Mesodermal cell (in vitro differentiated cells): ENCODE measurements at regions not wholly inside any gene's neighbourhood (a gene's known extent, or its start where the extent isn't known, plus 50 kb on each side); places are given as distances from the start of the nearest gene placed in this dataset.
A peak's percentile ranks its signal among the peaks of the same experiment; 100 is the strongest.

Experiments
- H3K27ac ChIP-seq: 2 replicates; pipeline ENCODE4 v1.7.0; 2013; ENCODE audit warnings: mild to moderate bottlenecking, low read depth, low read length, moderate library complexity; ENCODE audit not compliant: severe bottlenecking
- H3K36me3 ChIP-seq: 2 replicates; pipeline ENCODE4 v1.7.1; 2013; ENCODE audit warnings: mild to moderate bottlenecking, low read length, moderate library complexity; ENCODE audit not compliant: control insufficient read depth, insufficient read depth
- H3K4me1 ChIP-seq: one replicate; pipeline ENCODE4 v1.7.1; 2013; ENCODE audit warnings: mild to moderate bottlenecking, low read length; ENCODE audit not compliant: insufficient read depth, control insufficient read depth, poor library complexity, severe bottlenecking
- H3K4me3 ChIP-seq: 2 replicates; pipeline ENCODE4 v1.7.0; 2013; ENCODE audit warnings: low read length, control low read depth, mild to moderate bottlenecking; ENCODE audit not compliant: insufficient read depth, poor library complexity, severe bottlenecking; ENCODE audit errors: extremely low read depth
- H3K9me3 ChIP-seq: 2 replicates; pipeline ENCODE4 v1.7.1; 2013; ENCODE audit warnings: mild to moderate bottlenecking, low read length, moderate library complexity; ENCODE audit not compliant: control insufficient read depth
- WGBS, 2 experiments: methylation state at CpG; one replicate each; pipeline ENCODE4 v1.1.5; 2013; ENCODE audit warnings: missing lambda C conversion rate in 2 of 2; ENCODE audit not compliant: insufficient coverage in 2 of 2; 5-methylcytosine and 5-hydroxymethylcytosine counted together

DNA sequence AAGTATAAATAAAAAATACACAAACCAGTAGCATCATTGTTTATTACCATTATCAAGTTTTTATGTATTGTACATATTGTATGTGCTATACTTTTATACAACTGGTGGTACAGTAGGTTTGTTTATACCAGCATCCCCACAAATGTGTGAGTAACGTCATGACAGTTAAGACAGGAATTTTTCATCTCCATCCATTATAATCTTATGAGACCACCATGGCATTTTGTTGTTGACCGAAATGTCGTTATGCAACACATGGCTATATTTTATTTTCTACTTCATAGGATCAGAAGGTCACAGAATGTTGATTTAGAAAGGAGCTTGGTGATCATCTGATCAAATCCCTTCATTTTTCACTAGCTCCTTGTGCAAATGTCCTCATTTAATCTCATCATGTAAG lies 170.9 kb upstream of the NCAM1 start:
- 100% methylated on average over 1 of the region's 3 CpGs; no CpG with 5 or more reads in 1 of the 2 experiments for WGBS, 2 experiments
- no peak overlapping the region for H3K4me3 ChIP-seq
- peaks cover 4% of the 10 kb centered on the region for H3K4me1 ChIP-seq
- H3K9me3 ChIP-seq, result no peaks in the 10 kb centered on the region
- H3K27ac ChIP-seq, result no peak overlapping the region
- no peaks in the 10 kb centered on the region for H3K36me3 ChIP-seq

DNA sequence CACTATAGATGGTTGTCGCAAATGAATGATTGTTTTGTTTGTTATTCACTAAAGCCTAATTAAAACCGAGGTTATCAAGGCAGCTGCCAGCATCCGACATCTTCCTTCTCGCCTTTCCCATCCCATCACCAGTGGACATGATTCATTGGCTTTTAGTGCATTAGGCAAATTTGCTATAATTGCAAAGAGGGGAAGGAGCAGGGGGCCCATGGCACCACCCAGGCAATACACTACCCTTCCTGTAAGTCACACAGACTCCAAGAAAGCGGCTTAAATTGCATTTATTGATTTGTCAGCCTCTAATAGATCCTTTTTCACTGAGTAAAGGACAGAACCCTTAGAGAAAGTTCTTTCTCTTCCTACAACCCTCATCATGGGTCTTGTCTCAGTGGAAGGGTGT lies 169.2 kb upstream of the NCAM1 start:
- H3K4me1 ChIP-seq, result peaks cover 7% of the 10 kb centered on the region
- 100% methylated on average over 1 of the region's 5 CpGs for WGBS, 2 experiments
- H3K27ac ChIP-seq, result no peak overlapping the region
- no peaks in the 10 kb centered on the region for H3K36me3 ChIP-seq
- H3K9me3 ChIP-seq, result no peaks in the 10 kb centered on the region
- no peak overlapping the region for H3K4me3 ChIP-seq

DNA sequence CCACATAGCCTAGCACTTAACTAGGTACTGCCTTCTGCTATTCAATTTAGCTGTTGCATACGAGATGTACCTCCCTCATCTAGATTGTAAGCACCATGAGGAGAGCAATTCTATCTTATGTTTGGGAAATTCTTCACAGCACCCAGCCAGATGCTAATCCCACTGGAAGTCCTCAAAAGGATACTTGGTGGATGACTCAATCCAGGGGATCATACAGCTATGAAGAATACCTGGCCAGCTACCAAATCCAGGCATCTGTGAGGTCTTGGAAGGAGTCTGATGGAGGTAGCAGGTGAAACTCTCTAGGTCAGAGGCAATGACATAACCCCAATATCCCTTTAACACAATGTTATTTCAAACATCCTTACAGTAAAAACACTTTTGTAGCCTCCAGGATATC lies 167.8 kb upstream of the NCAM1 start:
- H3K4me1 ChIP-seq, result peaks cover 15% of the 10 kb centered on the region
- H3K36me3 ChIP-seq, result no peaks in the 10 kb centered on the region
- H3K9me3 ChIP-seq, result no peaks in the 10 kb centered on the region
- no CpG with 5 or more reads among the region's 1 CpG for WGBS, 2 experiments
- H3K27ac ChIP-seq, result no peak overlapping the region
- no peak overlapping the region for H3K4me3 ChIP-seq

DNA sequence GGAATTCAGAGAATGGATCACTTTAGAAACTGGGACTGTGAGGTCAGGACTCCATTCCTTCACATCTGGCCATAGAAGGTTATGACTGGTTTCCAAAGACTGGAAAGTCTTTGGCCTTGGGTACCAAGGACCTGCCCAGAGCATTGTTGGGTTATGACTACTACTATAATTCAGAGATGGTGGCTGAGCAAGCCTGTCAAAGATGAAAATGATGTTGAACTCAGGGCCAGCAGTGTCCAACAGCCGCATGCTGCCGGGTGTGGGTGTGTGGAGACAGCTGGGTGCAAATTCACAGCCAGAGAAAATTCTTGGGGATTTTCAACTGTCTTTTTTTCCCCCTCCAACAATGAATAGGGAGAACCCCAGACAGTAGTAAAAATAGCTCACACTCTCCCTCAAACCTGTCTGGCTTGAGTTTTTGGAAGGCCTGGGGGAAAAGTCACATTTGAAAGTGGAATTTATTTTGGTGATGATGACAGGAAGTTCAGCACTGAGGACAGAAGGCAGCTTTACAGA lies 166.8 kb upstream of the NCAM1 start:
- peaks cover 15% of the 10 kb centered on the region for H3K4me1 ChIP-seq
- WGBS, 2 experiments, result 100% methylated on average over 2 of the region's 2 CpGs; no CpG with 5 or more reads in 1 of the 2 experiments

DNA sequence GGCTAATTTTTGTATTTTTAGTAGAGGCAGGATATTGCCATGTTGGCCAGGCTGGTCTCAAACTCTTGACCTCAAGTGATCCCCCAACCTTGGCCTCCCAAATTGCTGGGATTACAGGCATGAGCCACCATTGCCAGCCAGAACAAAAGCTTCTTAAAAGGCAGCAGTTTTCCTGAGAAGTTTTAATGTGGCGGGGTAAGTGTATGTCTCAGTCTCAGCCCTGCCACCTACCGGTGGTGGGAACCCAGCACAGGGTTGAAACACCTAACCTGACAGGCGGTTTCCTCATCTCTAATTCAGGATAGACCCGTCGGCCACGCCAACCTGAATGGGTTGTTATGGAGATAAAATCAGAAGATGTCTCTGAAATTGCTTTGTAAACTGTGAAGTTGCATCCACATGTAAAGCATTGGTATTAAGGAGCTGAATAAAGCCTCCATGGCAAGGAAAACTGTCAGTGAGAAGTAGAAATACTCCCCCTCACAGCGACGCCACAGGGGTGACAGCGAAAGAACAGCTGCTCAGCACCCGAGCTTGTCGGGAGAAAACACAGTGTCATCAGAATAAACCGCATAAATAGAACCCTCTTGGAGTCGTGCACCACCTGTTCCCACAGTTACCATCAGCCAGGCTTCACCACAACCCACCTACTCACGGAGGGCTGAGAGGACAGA lies 165.9 kb upstream of the NCAM1 start:
- Histone ChIP-seq H3K9me3 (no peaks in the 10 kb centered on the region), H3K4me3 (no peak overlapping the region), H3K36me3 (no peaks in the 10 kb centered on the region), H3K4me1 (peaks cover 15% of the 10 kb centered on the region), H3K27ac (no peak overlapping the region)
- WGBS, 2 experiments, result 63 to 82% methylated on average over 1 to 10 of the region's 14 CpGs

More for the DNA sequence above, 166.8 kb upstream of the NCAM1 start:
- Histone ChIP-seq H3K27ac (no peak overlapping the region), H3K9me3 (no peaks in the 10 kb centered on the region), H3K36me3 (no peaks in the 10 kb centered on the region), H3K4me3 (no peak overlapping the region)

DNA sequence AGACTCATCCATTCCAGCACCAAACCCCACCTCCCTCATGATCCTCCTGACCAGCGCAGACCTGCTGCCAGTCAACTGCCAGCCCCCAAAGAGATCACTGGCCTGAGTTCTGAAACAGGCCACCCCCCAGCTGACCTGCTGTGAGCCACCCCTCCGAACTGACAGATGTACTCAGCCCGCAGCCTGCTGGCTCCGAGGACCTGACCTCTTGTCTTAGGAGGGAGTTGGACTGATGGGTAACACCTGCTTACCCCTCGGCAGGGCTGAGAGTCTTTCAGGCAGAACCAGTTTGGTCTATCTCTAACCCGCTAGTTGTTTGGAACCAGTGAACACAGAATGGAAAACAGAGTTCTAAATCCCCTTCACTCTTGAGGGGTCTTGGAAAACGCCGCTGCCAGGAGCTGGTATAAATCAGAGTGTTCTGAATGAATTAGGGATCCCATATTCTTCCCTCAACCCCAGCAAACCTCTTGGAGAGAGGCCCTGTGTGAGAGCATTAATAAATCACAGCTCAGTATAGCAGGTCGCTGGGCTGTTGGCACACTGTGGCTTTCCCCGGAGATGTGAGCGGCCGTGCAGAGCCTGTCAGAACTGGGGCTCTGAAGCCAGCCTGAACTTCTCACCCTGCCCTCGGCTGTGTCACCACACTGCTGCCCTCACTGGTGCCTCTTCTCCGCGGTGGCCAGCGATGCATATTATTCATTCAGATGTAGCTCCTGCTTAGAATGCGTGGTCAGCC lies 165.1 kb upstream of the NCAM1 start:
- no peaks in the 10 kb centered on the region for H3K36me3 ChIP-seq
- 67 to 76% methylated on average over 12 to 13 of the region's 17 CpGs for WGBS, 2 experiments
- H3K9me3 ChIP-seq, result no peaks in the 10 kb centered on the region
- peaks cover 15% of the 10 kb centered on the region for H3K4me1 ChIP-seq
- H3K4me3 ChIP-seq, result no peak overlapping the region
- H3K27ac ChIP-seq, result peak overlapping the region; percentile 51

DNA sequence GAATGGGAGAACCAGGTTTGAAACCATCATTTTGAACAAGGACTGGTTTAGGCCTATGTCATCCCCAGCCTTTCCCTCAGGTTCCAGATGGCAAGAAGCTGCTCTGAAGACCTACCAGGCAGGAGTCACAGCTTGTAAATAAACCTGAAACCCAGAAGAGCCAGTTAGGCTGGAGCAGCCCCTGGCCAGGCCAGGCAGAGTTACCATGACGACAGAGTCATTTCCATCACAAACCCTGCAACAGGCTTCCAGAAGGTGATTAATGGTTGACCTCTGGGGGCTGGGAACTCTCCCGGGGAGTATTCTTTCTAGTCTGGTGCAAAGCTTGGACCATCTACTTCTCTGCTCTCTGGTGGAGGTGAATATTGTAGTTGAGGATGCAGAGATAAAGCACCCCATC lies 164.1 kb upstream of the NCAM1 start:
- WGBS, 2 experiments, result 20% methylated on average over 1 of the region's 2 CpGs
- Histone ChIP-seq H3K4me3 (no peak overlapping the region), H3K27ac (peak overlapping the region; percentile 51), H3K36me3 (no peaks in the 10 kb centered on the region), H3K9me3 (no peaks in the 10 kb centered on the region), H3K4me1 (peaks cover 15% of the 10 kb centered on the region)

DNA sequence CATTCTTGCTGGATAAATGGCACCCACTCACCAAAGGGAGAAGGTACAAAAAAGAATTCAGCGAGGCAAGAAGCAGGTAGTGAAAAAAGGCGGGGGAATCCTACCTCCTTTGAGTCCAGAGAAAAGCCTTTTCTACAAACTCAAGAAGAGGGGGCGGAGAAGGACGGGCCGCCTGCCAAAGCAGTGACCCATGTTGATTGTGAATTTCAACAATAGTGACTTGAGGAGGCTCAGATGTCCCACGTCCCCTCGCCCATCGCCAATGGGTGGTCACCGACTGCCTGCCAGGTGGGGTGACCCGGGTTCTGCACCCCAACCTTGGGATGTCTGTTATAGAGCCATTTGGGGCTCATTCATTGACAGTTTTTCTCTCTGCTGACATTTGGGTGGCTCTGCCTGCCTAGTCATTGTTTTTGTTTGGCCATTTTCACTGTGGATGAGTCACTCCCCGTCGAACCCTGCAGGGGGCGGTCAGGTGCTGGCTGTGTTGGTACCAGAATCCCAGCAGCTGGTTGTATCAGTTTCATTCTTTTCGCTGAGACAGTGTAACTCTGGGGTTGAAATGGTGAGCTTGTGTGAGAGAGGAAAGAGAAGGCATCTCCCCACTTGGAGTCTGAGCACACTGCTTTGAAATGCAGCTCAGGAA lies 163.4 kb upstream of the NCAM1 start:
- WGBS, 2 experiments, result 52 to 70% methylated on average over 8 to 11 of the region's 14 CpGs
- Histone ChIP-seq H3K27ac (peak overlapping the region; percentile 51), H3K4me3 (no peak overlapping the region), H3K4me1 (peaks cover 15% of the 10 kb centered on the region), H3K9me3 (no peaks in the 10 kb centered on the region), H3K36me3 (no peaks in the 10 kb centered on the region)

DNA sequence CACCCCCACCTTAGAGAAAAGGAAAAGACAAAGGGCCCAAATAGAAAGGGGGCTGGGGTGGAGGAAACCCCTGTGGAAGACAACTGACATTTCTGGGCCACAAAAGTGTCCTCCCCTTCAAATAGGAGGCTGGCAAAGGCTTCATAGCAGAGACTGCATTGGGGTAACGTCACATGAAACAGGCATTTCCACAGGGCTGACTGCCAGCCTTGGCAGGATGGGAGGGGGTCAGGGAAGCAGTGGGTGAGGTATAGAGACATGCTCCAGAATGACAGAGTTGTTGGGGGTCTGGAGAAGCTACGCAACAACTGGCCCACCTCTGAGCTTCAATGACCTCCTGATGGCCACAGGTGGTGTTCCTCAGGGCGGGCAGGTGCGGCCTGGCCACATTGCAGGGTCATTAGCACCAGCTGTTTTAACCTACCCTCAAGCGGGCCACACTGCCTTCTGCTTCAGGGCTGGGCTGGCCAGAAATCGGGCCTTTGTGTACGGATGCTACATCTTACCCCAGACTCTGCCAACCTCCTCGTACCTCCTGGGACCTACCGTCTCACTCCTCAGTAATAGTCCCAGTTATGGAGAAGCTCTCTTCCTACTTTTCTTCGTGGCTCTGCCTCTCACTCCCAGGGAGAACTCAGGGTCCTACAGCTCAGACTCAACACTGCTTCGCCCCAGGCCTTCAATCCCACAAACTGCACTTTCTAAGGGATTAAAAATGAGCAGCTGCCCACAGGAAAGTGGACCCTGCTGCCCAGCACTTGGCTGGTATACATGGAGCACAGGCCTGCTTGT lies 160.0 kb upstream of the NCAM1 start:
- Histone ChIP-seq H3K9me3 (no peaks in the 10 kb centered on the region), H3K36me3 (no peaks in the 10 kb centered on the region), H3K4me1 (peaks cover 12% of the 10 kb centered on the region), H3K4me3 (no peak overlapping the region), H3K27ac (no peak overlapping the region)
- 91 to 93% methylated on average over 10 of the region's 11 CpGs for WGBS, 2 experiments

DNA sequence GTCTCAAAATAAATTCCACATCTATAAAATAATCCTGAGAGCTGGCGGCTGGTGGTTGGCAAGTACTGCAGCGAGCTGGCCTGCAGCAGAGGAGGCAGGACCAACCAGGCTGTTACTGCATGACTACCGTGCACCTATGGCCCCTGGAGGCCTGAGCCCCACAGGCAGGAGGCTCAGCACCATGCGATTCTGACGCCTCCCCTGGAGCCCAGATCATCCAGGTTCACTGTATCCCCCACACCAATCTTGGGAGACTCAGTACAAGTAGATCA lies 159.5 kb upstream of the NCAM1 start:
- Histone ChIP-seq H3K27ac (no peak overlapping the region), H3K36me3 (no peaks in the 10 kb centered on the region), H3K4me3 (no peak overlapping the region), H3K9me3 (no peaks in the 10 kb centered on the region), H3K4me1 (peaks cover 8% of the 10 kb centered on the region)
- WGBS, 2 experiments, result 59 to 75% methylated on average over 5 of the region's 5 CpGs
